Stimulated activated CD8-positive, alpha-beta memory T cell treated with anti-CD3 and anti-CD28 coated beads, Interleukin-12 subunit alpha, Interleukin-12 subunit beta, amount 100 ng/mL, for 24 hours (primary cell): ENCODE measurements at regions not wholly inside any gene's neighbourhood (a gene's known extent, or its start where the extent isn't known, plus 50 kb on each side); places are given as distances from the start of the nearest gene placed in this dataset.

Experiments
- DNase-seq: peaks from one replicate; pipeline ENCODE4 v3.0.0-alpha.2; 2020; ENCODE audit errors: extremely low read depth

- DNase-seq, result no peak
Observed at GRCh38 chr4:12584116-12584875, 899.8 kb downstream of the RAB28 start.

GRCh38 chr4:12583275-12583674, 900.9 kb downstream of the RAB28 start:
- DNase-seq, result no peak

DNA sequence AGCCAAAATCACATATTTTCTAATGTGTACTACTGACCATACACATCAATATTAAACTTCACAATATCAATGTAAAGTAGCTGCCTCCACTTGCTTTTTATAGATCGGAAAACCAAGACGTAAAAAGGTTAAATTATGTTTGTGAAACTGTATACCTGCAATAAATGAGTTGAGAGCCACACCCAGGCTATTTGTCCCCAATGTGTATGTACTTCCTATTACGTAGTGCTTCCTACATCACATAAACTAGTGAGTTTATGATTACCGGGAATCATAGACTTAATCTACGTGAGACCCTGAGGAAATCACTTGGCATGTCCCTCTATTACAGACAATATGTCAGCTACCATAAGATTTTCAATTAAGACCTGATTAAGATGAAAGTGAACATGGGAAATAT, 903.4 kb downstream of the RAB28 start:
- no peak for DNase-seq

DNA sequence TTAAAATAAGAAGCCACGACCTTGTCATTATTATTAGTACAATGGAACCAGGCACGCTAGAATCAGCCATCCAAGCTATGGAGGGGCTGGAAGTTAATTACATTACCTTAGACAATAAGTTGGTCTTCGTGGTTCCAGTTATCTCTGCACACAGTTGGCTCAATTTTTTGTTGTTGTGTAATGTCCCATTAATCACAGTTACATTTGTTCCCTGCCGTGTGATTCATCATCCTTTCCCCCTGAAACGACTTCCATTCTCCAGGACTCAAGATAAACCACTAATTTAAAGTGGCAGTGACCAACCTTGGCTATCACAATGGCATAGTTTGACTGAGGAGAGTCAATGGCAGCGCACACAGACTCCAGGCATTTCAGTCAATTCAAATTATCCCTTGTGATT, 905.0 kb downstream of the RAB28 start:
- DNase-seq, result no peak

- no peak for DNase-seq
Observed at GRCh38 chr4:12576409-12576808, 907.7 kb downstream of the RAB28 start.

DNA sequence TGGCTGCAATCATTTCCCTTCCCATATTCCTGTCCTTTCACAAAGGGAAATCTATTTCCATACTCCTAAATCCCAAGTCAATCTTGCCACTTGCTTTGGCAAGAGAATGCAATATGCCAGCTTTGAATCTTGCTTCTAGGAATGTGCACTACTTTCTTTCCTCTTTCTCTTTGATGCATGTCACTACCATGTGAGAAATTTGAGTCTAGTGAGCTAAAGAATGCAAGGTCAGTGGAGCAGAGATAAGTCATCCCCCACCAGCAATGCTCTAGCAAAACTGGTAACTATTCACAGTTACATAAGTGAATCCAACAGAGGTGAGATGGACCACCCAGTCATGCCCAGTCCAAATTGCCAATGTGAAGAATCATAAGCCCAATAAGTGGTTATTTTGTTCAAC, 910.4 kb downstream of the RAB28 start:
- DNase-seq, result no peak

- no peak for DNase-seq
Observed at GRCh38 chr4:12562476-12563140, 921.5 kb downstream of the RAB28 start.

GRCh38 chr4:12562021-12562420, 922.1 kb downstream of the RAB28 start:
- no peak for DNase-seq

- DNase-seq, result no peak
Observed at GRCh38 chr4:12555011-12555410, 929.1 kb downstream of the RAB28 start.

GRCh38 chr4:12548678-12549077, 935.5 kb downstream of the RAB28 start:
- no peak for DNase-seq

DNA sequence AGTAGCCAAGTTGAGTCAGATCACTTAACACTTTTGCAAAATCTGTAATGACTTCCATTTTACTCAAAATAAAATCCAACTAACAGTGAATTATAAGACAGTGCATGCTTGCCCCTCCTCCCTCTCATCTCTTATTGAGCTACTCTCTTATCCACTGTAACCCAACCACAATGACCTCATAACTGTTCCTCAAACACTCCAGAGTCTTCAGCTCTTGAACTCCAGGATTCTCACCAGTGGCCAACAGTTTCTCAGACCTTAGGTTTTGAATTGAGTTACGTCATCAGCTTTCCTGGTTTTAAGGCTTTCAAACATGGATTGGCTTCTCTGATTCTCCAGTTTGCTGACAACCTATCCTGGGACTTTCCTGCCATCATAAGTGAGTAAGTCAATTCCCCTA, 938.3 kb downstream of the RAB28 start:
- no peak for DNase-seq

- no peak for DNase-seq
Observed at GRCh38 chr4:12538162-12538561, 946.0 kb downstream of the RAB28 start.

DNA sequence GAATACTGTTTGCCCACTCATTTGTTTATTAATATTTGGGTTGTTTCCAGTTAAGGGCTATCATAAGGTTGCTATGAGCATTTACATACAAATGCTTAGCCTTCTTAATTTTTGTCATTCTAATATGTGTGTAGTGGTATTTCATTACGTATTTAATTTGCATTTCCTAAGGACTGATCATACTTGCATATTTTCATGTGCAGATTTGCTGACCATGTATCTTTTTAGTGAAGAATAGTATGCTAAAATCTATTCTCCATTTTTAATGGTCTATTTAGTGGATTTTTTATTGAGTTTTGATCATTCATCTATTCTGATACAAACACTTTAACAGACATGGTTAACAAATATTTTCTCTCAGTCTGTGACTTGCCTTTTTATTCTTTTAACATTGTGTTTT, 949.5 kb downstream of the RAB28 start:
- no peak for DNase-seq

GRCh38 chr4:12519426-12519825, 964.7 kb downstream of the RAB28 start:
- DNase-seq, result no peak

- DNase-seq, result no peak
Observed at GRCh38 chr4:12507868-12508481, 976.2 kb downstream of the RAB28 start.

- no peak for DNase-seq
Observed at GRCh38 chr4:12500409-12500808, 983.7 kb downstream of the RAB28 start.

DNA sequence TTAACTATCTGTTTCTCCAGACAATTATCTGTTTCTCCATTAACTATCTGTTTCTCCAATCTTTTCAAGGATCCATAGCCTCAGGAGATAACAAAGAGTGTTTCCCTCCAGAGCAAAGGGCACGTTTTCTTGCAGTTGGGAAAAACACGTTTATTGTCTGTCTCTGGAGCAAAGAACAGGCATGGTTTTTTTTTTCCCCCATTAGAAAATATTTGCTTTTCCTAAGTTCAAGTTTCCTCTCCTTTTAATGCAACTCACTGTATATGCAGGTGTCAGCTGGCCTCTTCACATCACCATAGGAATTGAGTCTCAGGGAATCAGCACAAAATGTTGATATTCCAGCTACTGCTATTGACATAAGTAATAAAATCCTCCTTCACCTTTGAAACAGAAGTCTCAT, 984.4 kb downstream of the RAB28 start:
- DNase-seq, result no peak

GRCh38 chr4:12495211-12495610, 988.9 kb downstream of the RAB28 start:
- DNase-seq, result no peak

DNA sequence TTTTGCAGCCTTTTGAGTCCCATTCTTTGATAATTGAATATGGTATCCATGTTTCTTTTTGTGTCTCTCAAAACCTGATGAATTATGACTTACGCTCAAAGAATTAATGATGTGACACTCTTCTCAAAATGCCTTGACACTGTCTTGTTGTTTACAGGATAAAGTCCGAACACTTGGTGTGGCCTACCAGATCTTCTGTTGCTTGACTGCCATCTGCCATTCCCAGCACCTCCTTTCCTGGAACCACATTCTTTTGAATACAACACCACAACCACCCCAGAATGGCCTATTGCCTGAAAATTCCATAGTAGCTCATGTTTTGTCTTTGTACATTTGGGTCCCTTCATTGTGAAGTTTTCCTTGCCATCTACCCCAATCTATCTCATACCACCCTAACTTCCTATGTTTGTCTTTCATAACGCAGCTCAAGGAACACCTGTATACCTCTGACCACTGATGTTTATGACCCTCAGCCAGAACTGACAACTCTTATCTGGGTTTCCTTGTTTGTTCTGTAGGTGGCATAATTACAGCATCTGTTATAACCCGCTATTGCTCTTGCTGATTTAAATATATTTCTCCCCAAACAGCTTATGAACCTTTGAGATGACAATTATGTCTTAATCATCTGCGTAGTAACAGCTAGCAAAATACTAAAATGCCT, 991.3 kb downstream of the RAB28 start:
- no peak for DNase-seq

DNA sequence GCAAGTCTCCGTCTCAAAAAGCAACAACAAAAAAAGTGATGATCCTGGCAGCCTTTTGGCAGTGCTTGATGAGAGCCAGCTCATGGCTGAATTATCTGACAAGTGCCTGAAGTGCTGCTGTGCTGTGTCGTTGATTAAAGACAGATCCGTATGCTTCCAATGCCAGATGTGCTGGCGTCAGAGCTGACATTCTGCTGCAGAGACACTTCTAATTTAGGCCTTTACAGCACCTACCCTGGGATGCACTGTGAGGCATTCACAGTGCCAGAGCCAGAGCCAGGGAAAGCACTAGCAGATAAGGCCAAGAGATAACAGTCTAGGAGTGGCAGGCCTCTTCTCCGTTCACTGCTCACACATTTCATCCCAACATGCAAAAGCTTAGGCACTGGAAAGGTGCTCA, 995.5 kb downstream of the RAB28 start:
- no peak for DNase-seq

- no peak for DNase-seq
Observed at GRCh38 chr4:12487000-12487399, 997.1 kb downstream of the RAB28 start.

DNA sequence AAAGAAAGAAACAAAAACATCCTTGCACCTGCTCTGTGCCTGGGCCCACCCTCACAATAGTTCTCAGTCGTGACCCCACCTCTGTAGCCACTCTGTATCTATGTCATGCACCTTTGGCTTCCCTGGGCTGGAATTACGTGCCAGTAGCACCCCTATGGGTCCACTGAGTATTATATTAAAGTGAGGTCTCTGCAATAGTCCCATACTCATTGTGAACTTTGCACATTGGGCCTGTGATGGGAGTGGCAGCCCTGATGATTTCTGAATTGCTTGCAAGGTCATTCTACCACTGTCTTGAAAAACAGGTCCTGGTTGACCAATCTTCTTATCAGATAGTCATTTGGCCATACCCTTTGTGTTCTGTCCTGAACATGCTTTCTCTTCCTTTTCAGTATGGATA, 1012.1 kb downstream of the RAB28 start:
- no peak for DNase-seq

DNA sequence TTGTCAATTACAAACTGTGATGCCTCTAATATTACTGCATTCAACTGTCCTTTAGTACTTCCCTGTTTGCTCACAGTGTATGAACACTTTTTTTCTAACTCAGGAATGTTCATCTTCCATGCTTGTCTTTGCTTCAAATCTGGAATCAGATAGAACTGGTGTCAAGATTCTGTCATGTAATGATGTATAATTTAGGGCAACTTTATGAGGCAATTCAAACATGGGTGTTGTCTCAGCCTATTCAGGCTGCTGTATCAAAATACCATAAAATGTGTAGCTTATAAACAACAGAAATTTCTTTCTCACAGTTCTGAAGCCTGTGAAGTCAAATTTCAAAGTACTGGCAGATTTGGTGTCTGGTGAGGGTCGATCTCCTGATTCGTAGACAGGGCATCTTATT, 1012.9 kb downstream of the RAB28 start:
- no peak for DNase-seq
